ENCODE measurements at regions not wholly inside any gene's neighbourhood (a gene's known extent, or its start where the extent isn't known, plus 50 kb on each side); places are given as distances from the start of the nearest gene placed in this dataset.

- DNase-seq (no peak), FAIRE-seq (no peak)
- peaks cover 0 to 3% (median 0%) of the 10 kb centered on the region in 3 donors for H3K4me1 ChIP-seq (ENCODE audit: control insufficient read depth in 2 of 3, insufficient read depth in 2 of 3, low read depth in 1 of 3, low read length in 3 of 3)
- H3K27ac ChIP-seq (ENCODE audit: low read depth in 2 of 2, low read length in 2 of 2) = no peak overlapping the region
- H3K27me3 ChIP-seq (ENCODE audit: control insufficient read depth, insufficient read depth, low read length) = no peaks in the 10 kb centered on the region
- no peak overlapping the region for H3K4me3 ChIP-seq (ENCODE audit: low read length in 3 of 3)
- intact Hi-C loops (cut with DNase I) = no loop called here
- no peaks in the 10 kb centered on the region for H3K9me3 ChIP-seq (ENCODE audit: control insufficient read depth in 2 of 3, insufficient read depth in 1 of 3, low read length in 3 of 3)
- no peak for TF ChIP-seq CTCF (IDR thresholded peaks at IDR 0.05; ENCODE audit: borderline replicate concordance, extremely low read depth, insufficient read depth)
- H3K9ac ChIP-seq (ENCODE audit: low read length in 3 of 3) = no peak overlapping the region
- no peaks in the 10 kb centered on the region for H3K36me3 ChIP-seq (ENCODE audit: control insufficient read depth in 2 of 3, insufficient read depth in 3 of 3, low read length in 3 of 3)
Observed at GRCh38 chr6:166708460-166708859, 81.4 kb upstream of the RPS6KA2 start.

GRCh38 chr6:166707045-166707444 is 80.0 kb upstream of the RPS6KA2 start:
- TF ChIP-seq CTCF (IDR thresholded peaks at IDR 0.05; ENCODE audit: borderline replicate concordance, extremely low read depth, insufficient read depth) = peak; percentile 17
- H3K27me3 ChIP-seq (ENCODE audit: control insufficient read depth, insufficient read depth, low read length) = no peaks in the 10 kb centered on the region
- no peak overlapping the region for H3K27ac ChIP-seq (ENCODE audit: low read depth in 2 of 2, low read length in 2 of 2)
- DNase-seq (peak in 4 of 5 donors; percentile 59 to 67 (median 66)), FAIRE-seq (no peak)
- H3K9ac ChIP-seq (ENCODE audit: low read length in 3 of 3) = no peak overlapping the region
- H3K9me3 ChIP-seq (ENCODE audit: control insufficient read depth in 2 of 3, insufficient read depth in 1 of 3, low read length in 3 of 3) = no peaks in the 10 kb centered on the region
- no peak overlapping the region for H3K4me3 ChIP-seq (ENCODE audit: low read length in 3 of 3)
- intact Hi-C loops (cut with DNase I) = no loop called here
- peaks cover 0 to 3% (median 0%) of the 10 kb centered on the region in 3 donors for H3K4me1 ChIP-seq (ENCODE audit: control insufficient read depth in 2 of 3, insufficient read depth in 2 of 3, low read depth in 1 of 3, low read length in 3 of 3)
- H3K36me3 ChIP-seq (ENCODE audit: control insufficient read depth in 2 of 3, insufficient read depth in 3 of 3, low read length in 3 of 3) = no peaks in the 10 kb centered on the region

GRCh38 chr6:166705069-166705468 is 78.0 kb upstream of the RPS6KA2 start:
- no peak for FAIRE-seq
- intact Hi-C loops (cut with DNase I) = no loop called here
- no peaks in the 10 kb centered on the region for H3K9me3 ChIP-seq (ENCODE audit: control insufficient read depth in 2 of 3, insufficient read depth in 1 of 3, low read length in 3 of 3)
- peaks cover 0 to 3% (median 0%) of the 10 kb centered on the region in 3 donors for H3K4me1 ChIP-seq (ENCODE audit: control insufficient read depth in 2 of 3, insufficient read depth in 2 of 3, low read depth in 1 of 3, low read length in 3 of 3)
- no peaks in the 10 kb centered on the region for H3K27me3 ChIP-seq (ENCODE audit: control insufficient read depth, insufficient read depth, low read length)
- no peak overlapping the region for H3K9ac ChIP-seq (ENCODE audit: low read length in 3 of 3)
- H3K36me3 ChIP-seq (ENCODE audit: control insufficient read depth in 2 of 3, insufficient read depth in 3 of 3, low read length in 3 of 3) = no peaks in the 10 kb centered on the region
- H3K27ac ChIP-seq (ENCODE audit: low read depth in 2 of 2, low read length in 2 of 2) = no peak overlapping the region
- H3K4me3 ChIP-seq (ENCODE audit: low read length in 3 of 3) = no peak overlapping the region
- no peak for DNase-seq
- TF ChIP-seq CTCF (IDR thresholded peaks at IDR 0.05; ENCODE audit: borderline replicate concordance, extremely low read depth, insufficient read depth) = no peak

- TF ChIP-seq CTCF (IDR thresholded peaks at IDR 0.05; ENCODE audit: borderline replicate concordance, extremely low read depth, insufficient read depth) = no peak
- no peak for FAIRE-seq
- DNase-seq = no peak
- Histone ChIP-seq H3K27me3 (ENCODE audit: control insufficient read depth, insufficient read depth, low read length) (no peaks in the 10 kb centered on the region), H3K27ac (ENCODE audit: low read depth in 2 of 2, low read length in 2 of 2) (no peak overlapping the region), H3K9me3 (ENCODE audit: control insufficient read depth in 2 of 3, insufficient read depth in 1 of 3, low read length in 3 of 3) (no peaks in the 10 kb centered on the region), H3K9ac (ENCODE audit: low read length in 3 of 3) (no peak overlapping the region), H3K4me1 (ENCODE audit: control insufficient read depth in 2 of 3, insufficient read depth in 2 of 3, low read depth in 1 of 3, low read length in 3 of 3) (peaks cover 0 to 3% (median 0%) of the 10 kb centered on the region in 3 donors), H3K36me3 (ENCODE audit: control insufficient read depth in 2 of 3, insufficient read depth in 3 of 3, low read length in 3 of 3) (no peaks in the 10 kb centered on the region), H3K4me3 (ENCODE audit: low read length in 3 of 3) (no peak overlapping the region)
- intact Hi-C loops (cut with DNase I) = no loop called here
Observed at GRCh38 chr6:166704171-166704570, 77.1 kb upstream of the RPS6KA2 start.

Measured in kidney (tissue), 13 donors.